ENCODE measurements at regions not wholly inside any gene's neighbourhood (a gene's known extent, or its start where the extent isn't known, plus 50 kb on each side); places are given as distances from the start of the nearest gene placed in this dataset.
"Not testable (repeated sequence)": the region's sequence is repeated elsewhere in the genome, so short reads cannot be mapped to it uniquely, and the experiment has no call there.

GRCh38 chr4:18666322-18666721 lies 644.8 kb upstream of the LCORL start:
- no peak for DNase-seq (ENCODE audit: low read depth in 2 of 2)

DNA sequence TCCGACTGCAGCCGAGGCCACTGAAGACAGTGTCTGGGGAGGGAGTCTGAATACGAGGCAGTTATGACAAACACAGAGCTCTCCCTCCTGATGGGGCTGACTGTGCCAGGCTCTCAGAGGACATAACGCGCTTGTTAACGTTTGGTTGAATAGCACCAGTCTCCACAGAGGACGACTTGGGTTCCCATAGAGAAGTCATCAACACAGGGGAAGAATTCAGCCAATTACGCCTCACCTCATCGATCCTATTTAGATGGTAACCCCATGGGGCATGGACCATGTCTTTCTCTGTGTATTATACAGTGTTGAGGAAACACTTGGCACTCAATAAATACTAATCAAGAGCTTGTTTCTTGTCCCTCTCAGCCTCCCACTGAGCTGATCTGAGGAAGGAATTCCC lies 642.6 kb upstream of the LCORL start:
- DNase-seq (ENCODE audit: low read depth in 2 of 2), result no peak

DNA sequence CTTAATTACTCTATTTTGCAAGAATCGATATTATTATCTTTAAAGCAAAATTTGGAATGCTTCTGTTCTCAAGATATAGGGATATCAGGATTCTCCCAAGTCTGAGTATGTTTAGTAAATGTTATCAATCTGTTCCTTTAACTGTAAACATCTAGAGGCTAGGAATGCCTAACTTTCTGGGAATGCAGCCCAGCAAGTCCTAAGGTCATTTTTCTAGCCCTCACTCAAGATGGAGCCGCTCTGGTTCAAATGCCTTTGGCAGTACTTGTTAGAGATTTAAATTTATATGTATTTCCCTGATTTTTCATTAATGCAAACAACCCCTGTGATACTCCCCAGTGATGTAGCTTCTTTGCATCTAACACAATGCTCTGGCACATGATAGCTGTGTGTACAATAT lies 623.8 kb upstream of the LCORL start:
- DNase-seq (ENCODE audit: low read depth in 2 of 2), result no peak

DNA sequence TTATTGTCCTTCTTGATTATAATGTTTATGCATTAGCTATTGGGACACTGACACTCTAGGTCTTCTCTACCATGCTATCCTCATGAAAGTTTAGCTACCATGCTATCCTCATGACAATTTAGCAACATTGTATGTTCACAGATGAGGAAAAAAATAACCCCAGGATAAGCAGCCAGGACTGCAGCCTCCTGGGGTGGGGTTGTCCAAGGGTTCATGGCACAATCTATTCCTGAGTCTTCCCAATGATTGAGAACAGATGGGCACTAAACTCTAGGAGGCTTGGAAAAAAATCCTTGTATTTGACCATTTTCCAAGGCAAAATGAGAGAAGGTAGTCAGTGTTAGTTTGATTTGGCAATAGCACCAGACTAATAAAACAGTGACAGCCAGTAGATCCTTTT lies 619.8 kb upstream of the LCORL start:
- DNase-seq (ENCODE audit: low read depth in 2 of 2), result no peak

DNA sequence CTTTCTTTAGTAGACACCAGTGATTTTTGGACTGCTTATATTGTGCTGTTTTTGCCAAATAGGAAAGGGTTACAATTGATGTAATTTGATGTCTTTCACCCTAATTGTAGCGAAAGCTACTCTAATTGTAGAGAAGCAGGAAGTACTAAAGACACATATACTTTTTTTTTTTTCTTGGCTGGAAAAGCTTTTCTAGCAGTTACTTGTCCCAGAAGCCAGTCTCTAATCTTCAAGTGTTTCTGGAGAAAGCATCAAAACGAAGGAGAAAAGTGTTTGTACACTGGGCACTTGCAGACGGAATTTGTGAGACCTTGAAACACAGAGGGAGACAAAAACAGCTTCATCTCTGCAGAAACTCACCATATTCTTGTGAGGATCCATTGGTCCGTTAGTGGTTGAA lies 616.5 kb upstream of the LCORL start:
- DNase-seq (ENCODE audit: low read depth in 2 of 2), result no peak

DNA sequence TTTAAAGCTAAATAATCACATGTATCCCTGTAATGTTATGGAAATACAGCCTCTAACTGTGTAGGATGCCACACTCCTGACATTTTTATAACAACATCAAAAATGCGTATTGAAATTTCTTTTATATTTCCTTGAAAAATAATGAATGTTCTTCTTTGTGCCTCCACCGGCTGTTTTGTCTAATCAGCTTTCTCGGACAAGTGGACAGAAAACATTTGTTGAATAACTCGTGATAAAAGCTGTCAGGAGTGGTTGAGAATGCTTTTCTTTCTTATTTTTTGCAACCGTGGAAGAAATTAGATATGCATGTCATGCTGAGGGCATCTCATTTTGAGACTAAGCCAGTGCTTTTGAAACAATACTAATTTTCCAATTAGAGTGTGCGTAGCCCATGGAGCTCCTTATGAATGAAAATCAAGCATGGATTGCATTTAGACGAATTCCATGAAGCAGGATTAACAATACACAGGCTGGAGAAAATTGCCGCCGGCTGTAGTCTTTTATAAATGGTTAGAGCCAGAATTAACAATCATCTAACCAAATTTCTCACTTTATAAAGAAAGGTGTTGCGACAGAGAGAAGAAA lies 614.5 kb upstream of the LCORL start:
- DNase-seq (ENCODE audit: low read depth in 2 of 2), result no peak

DNA sequence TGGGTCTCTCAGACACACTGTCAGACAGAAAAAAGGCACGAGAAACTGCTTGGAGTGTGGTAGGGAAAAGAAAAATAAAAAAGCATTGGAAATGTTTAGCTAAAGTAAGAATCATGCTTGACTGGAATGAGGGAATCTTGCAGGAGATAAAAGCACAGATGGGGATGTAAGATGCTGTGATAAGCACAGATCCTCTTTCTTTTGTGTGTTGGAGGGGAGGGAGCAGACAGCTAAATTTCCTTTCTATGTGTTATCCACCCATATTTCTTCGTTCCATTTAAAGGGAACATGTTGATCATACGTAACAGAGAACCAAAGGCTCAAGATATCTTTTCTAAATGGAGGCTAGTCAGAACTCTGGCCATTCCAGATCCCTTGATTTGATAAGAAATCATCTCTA lies 614.0 kb upstream of the LCORL start:
- no peak for DNase-seq (ENCODE audit: low read depth in 2 of 2)

DNA sequence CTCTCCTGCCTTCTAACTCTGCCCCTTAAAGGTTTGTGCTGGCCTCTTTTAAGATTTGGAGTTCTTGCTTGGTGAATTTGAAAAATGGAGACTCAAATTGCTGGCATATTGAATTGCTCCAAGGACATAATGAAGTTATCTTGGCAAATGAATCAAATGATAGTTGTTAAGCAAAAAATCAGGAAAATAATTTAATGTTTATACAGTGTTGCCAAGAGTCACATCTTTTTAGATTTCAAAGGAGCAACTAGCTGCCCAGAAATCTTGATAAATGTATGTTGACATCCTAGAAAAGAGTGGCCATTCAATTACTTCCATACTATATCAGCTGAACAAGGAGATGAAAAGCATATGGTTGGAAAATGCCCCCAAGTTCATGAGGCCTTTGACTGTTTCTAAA lies 610.0 kb upstream of the LCORL start:
- no peak for DNase-seq (ENCODE audit: low read depth in 2 of 2)

- DNase-seq (ENCODE audit: low read depth in 2 of 2), result no peak
Measured at GRCh38 chr4:18630218-18631110, 608.9 kb upstream of the LCORL start.

DNA sequence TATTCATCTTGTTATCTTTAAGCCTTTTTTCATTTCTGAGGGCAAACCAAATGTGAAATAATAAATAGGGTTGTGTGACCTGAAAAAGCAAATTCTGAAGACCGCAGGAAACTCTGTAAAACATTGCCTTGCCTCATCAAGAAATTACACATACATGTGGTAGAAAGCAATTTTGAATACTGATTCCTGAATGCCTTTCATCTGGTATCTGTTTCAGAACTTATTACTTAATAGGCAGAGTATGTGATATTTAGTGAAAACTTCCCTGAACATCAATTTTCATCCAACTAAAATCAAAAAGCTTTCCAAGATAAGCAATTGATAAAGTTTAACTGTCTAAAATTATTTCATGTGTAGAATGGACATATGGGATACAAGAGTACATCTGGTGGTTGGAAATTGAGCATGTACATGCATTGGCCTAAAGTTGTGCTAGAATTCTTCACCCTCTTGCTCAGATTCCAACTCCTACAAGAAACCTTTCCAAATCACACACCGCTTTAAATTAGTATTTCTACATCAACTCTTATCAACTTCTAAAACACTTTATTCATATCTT lies 606.0 kb upstream of the LCORL start:
- no peak for DNase-seq (ENCODE audit: low read depth in 2 of 2)

- no peak for DNase-seq (ENCODE audit: low read depth in 2 of 2)
Measured at GRCh38 chr4:18626996-18627395, 605.4 kb upstream of the LCORL start.

DNA sequence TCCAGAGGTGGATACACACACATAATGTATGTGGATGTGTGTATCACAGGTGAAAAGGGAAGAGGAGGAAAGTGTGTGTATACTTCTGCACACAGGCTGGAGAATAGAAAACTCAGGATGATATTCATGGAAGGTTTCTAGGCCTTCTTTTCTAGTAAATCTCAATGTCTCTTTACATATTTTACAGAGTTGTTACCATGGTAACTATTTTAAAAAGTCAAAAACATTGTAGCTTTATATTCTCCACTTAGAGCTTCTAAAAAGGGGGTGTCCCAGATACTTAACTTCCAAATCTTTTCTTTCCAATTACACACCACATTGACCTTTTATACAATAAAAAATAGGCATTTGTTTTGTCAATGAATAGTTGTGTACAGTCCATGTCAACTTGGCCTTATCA lies 604.8 kb upstream of the LCORL start:
- DNase-seq (ENCODE audit: low read depth in 2 of 2), result no peak

GRCh38 chr4:18621186-18621585 lies 599.6 kb upstream of the LCORL start:
- DNase-seq (ENCODE audit: low read depth in 2 of 2), result no peak

GRCh38 chr4:18616720-18617119 lies 595.2 kb upstream of the LCORL start:
- no peak for DNase-seq (ENCODE audit: low read depth in 2 of 2)

GRCh38 chr4:18611026-18611425 lies 589.5 kb upstream of the LCORL start:
- no peak for DNase-seq (ENCODE audit: low read depth in 2 of 2)

- DNase-seq (ENCODE audit: low read depth in 2 of 2), result no peak
Measured at GRCh38 chr4:18608908-18609533, 587.5 kb upstream of the LCORL start.

DNA sequence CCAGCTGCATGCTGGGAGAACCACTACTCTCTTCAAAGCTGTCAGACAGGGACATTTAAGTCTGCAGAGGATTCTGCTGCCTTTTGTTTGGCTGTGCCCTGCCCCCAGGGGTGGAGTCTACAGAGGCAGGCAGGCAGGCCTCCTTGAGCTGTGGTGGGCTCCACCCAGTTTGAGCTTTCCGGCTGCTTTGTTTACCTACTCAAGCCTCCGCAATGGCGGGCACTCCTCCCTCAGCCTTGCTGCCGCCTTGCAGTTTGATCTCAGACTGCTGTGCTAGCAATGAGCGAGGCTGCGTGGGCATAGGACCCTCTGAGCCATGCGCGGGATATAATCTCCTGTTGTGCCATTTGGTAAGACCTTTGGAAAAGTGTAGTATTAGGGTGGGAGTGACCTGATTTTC lies 581.1 kb upstream of the LCORL start:
- DNase-seq (ENCODE audit: low read depth in 2 of 2), result not testable (repeated sequence)

- DNase-seq (ENCODE audit: low read depth in 2 of 2), result peak; percentile 2 to 28
Measured at GRCh38 chr4:18593297-18594002, 571.9 kb upstream of the LCORL start.

- no peak for DNase-seq (ENCODE audit: low read depth in 2 of 2)
Measured at GRCh38 chr4:18582841-18583240, 561.3 kb upstream of the LCORL start.

GRCh38 chr4:18578307-18578706 lies 556.8 kb upstream of the LCORL start:
- DNase-seq (ENCODE audit: low read depth in 2 of 2), result no peak

DNA sequence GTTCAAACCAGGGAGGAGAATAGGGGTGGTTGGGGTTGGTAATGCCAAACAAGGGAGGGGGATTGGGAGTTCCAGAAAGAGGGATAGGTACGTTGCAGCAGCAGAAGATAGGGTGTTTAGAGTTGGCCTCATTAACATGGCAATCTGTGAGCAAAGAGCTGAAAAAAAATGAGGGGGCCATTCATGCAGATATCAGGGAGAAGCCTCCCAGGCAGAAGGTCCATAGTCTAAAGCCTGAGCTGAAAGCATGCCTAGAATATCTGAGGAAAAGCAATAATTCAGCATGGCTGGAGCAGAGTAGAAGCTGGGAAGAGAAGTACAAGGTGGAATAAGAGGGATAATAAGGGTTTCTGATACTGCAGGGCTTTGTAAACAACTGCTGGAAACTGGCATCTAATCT lies 550.9 kb upstream of the LCORL start:
- DNase-seq (ENCODE audit: low read depth in 2 of 2), result no peak

GRCh38 chr4:18571301-18571761 lies 549.8 kb upstream of the LCORL start:
- no peak for DNase-seq (ENCODE audit: low read depth in 2 of 2)

Data from stimulated activated CD4-positive, alpha-beta T cell treated with anti-CD3 and anti-CD28 coated beads, Interleukin-1b, Interleukin-23, amount 100 ng/mL, for 4 hours (primary cell).